Gastroesophageal sphincter (tissue), 3 donors: ENCODE measurements at regions not wholly inside any gene's neighbourhood (a gene's known extent, or its start where the extent isn't known, plus 50 kb on each side); places are given as distances from the start of the nearest gene placed in this dataset.

Experiments
- CTCF ChIP-seq, 4 experiments: fragments of 200-600 bp in 2 of 4; fragments of 450-650 bp in 2 of 4; sonication (generic) in 1 of 4; IDR thresholded peaks; one replicate each; pipeline ENCODE4 v1.5.1; 2017 to 2019; ENCODE audit warnings: antibody characterized with exemption in 4 of 4, mild to moderate bottlenecking in 2 of 4, moderate library complexity in 2 of 4
- EP300 ChIP-seq: sonication (generic); formaldehyde crosslinking; IDR thresholded peaks from one replicate; pipeline ENCODE4 v1.6.1; 2017; ENCODE audit warnings: antibody characterized with exemption, mild to moderate bottlenecking
- POLR2A ChIP-seq, 2 donors: fragments of 450-650 bp; IDR thresholded peaks; one replicate each; pipeline ENCODE4 v1.6.1; 2017; ENCODE audit warnings: antibody characterized with exemption in 2 of 2, mild to moderate bottlenecking in 2 of 2, moderate library complexity in 1 of 2
- POLR2AphosphoS5 ChIP-seq: sonication (generic); formaldehyde crosslinking; IDR thresholded peaks from one replicate; pipeline ENCODE4 v1.6.1; 2017; ENCODE audit warnings: antibody characterized with exemption

GRCh38 chr2:204343685-204344084 lies 201.6 kb upstream of the PARD3B start:
- no peak for TF ChIP-seq CTCF (IDR thresholded peaks at IDR 0.05)
- TF ChIP-seq POLR2AphosphoS5, result no peak
- no peak for TF ChIP-seq EP300
- no peak for TF ChIP-seq POLR2A (IDR thresholded peaks at IDR 0.05)
